ENCODE measurements at regions not wholly inside any gene's neighbourhood (a gene's known extent, or its start where the extent isn't known, plus 50 kb on each side); places are given as distances from the start of the nearest gene placed in this dataset.

DNA sequence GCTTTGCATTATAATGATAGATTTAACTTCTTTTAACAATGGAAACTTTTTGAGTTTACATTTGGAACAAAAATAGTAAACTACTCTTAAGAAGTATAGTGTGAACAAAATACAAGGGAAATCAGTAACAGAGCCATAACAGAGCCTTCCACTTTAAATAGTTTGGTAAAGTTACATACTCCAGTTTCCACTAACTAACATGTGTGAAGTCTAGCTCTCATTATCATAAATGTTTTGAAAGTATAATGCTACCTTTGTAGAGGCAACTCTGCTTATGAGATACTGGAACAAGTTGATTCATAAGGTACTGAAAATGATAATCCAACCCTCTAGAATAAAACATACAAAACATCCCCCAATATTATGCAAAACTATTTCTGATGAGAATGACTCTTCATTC is 1155.1 kb upstream of the ADGRL2 start:
- no peaks in the 10 kb centered on the region for H3K36me3 ChIP-seq
- TF ChIP-seq, protein P1, sequence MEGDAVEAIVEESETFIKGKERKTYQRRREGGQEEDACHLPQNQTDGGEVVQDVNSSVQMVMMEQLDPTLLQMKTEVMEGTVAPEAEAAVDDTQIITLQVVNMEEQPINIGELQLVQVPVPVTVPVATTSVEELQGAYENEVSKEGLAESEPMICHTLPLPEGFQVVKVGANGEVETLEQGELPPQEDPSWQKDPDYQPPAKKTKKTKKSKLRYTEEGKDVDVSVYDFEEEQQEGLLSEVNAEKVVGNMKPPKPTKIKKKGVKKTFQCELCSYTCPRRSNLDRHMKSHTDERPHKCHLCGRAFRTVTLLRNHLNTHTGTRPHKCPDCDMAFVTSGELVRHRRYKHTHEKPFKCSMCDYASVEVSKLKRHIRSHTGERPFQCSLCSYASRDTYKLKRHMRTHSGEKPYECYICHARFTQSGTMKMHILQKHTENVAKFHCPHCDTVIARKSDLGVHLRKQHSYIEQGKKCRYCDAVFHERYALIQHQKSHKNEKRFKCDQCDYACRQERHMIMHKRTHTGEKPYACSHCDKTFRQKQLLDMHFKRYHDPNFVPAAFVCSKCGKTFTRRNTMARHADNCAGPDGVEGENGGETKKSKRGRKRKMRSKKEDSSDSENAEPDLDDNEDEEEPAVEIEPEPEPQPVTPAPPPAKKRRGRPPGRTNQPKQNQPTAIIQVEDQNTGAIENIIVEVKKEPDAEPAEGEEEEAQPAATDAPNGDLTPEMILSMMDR (IDR thresholded peaks at IDR 0.05): no peak
- no peak for TF ChIP-seq POLR2A (IDR thresholded peaks at IDR 0.05)
- intact Hi-C loops (cut with DNase I): no loop called here
- H3K27me3 ChIP-seq: no peaks in the 10 kb centered on the region
- ATAC-seq (no peak), DNase-seq (no peak)
- no peaks in the 10 kb centered on the region for H3K9me3 ChIP-seq
- peaks cover 0 to 10% (median 0%) of the 10 kb centered on the region in 4 donors for H3K4me1 ChIP-seq
- H3K27ac ChIP-seq: peak overlapping the region in 1 of 3 donors; percentile 2
- no peak overlapping the region for H3K4me3 ChIP-seq

DNA sequence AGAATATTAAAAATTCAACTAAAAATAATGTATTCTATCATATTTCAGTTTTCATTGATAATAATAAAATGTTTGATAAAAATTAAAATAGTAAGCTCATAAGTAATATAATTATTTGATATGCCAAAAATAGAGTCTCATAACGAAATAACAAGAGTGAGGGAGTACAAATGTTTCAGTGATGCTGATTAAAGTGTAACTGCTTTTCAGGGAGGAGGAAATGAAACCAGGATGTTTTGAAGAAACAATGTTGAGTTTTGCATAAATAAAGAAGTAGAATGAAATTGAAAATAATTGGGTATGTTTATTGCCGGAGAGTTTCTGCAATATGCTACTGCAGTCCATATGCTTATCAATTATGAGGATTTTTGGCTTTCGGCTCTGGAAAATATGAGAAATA is 1159.8 kb upstream of the ADGRL2 start:
- intact Hi-C loops (cut with DNase I): no loop called here
- Histone ChIP-seq H3K9me3 (no peaks in the 10 kb centered on the region), H3K27ac (no peak overlapping the region), H3K36me3 (no peaks in the 10 kb centered on the region), H3K27me3 (no peaks in the 10 kb centered on the region), H3K4me3 (no peak overlapping the region), H3K4me1 (peaks cover 0 to 4% (median 0%) of the 10 kb centered on the region in 4 donors)
- ATAC-seq (no peak), DNase-seq (no peak)
- no peak for TF ChIP-seq POLR2A (IDR thresholded peaks at IDR 0.05)
- WGBS (ENCODE audit: insufficient coverage, low coverage, low lambda C conversion rate, missing lambda C conversion rate): 77% methylated on average over 3 of the region's 3 CpGs

DNA sequence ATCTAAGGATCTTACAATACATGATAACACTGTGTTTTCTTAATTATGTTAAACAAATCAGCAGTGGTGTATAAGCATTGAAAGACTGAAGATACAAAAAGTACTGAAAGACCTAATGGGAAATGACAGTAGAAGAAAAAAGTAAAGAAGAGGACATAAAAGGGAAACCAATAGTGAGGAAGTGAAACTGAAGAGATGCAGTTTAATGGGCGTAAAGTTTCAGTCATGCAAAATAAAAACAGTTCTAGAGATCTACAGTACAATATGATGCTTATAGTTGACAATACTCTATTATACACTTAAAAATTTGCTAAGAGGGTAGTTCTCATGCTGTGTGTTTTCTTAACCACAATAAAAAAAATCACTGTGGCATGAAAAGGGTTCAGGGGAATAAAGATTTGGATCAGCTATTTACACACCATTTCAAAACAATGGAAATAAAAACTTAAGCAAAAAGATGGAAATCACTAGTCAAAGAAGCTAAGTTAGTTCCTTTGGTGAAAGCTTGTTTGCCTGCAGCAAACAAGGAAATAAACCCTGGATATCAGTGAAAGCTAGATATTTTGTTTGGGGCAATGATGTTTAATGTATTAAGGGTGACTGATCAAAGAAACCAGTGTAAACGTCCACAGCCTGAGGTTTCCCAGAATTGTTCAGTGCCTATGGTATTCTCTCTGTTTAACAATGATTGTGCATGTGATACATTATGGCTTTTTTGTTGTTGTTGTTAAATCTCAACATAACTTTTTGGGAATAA is 1160.8 kb upstream of the ADGRL2 start:
- 55% methylated on average over 2 of the region's 2 CpGs for WGBS (ENCODE audit: insufficient coverage, low coverage, low lambda C conversion rate, missing lambda C conversion rate)
- H3K4me3 ChIP-seq: no peak overlapping the region
- H3K27ac ChIP-seq: no peak overlapping the region
- H3K4me1 ChIP-seq: no peaks in the 10 kb centered on the region
- no peaks in the 10 kb centered on the region for H3K9me3 ChIP-seq
- DNase-seq (no peak), ATAC-seq (peak in 1 of 4 donors; percentile 85)
- no peak for TF ChIP-seq POLR2A (IDR thresholded peaks at IDR 0.05)
- TF ChIP-seq, protein P1 (IDR thresholded peaks at IDR 0.05): no peak
- no peaks in the 10 kb centered on the region for H3K27me3 ChIP-seq
- no peaks in the 10 kb centered on the region for H3K36me3 ChIP-seq
- intact Hi-C loops (cut with DNase I): no loop called here

DNA sequence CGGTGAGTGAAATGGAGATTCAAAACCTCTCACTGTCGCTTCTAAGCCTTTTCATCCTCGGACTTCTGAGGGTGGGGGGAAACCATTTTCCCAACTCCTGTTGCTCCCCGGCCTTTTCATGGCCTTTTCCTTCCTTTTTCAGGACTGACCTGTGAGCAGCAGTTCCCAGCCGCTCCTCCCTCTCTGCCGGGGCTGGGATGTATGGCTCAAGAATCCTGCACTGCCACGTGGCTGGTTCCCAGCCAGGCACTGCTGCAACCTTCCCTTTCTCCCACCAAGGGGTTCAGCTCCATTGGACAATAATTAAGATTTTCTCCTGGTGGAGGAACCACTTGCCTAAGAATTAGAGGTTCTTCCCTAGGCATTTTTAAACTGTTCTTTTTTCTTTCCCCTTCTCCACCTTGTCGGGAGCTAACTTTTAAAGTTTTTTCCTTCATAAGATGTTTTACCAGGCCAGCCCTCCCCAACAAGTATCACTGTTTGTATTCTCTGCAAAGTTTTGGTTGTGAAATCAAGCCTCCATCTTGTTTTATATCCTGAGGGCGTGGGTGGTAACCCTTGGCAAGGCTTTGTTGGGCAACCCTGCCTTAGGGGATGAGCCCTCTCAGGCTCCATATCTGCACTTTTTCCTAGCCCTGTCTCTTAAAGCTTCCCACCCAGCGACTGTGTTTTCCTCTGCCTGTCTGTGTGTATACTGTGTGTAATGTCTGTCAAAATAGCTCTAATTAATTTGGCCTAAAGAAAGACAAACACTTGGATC is 1166.6 kb upstream of the ADGRL2 start:
- intact Hi-C loops (cut with DNase I): no loop called here
- Histone ChIP-seq H3K4me3 (no peak overlapping the region), H3K27ac (no peak overlapping the region), H3K9me3 (no peaks in the 10 kb centered on the region), H3K36me3 (no peaks in the 10 kb centered on the region), H3K27me3 (no peaks in the 10 kb centered on the region), H3K4me1 (no peaks in the 10 kb centered on the region)
- TF ChIP-seq, protein P1 (IDR thresholded peaks at IDR 0.05): no peak
- TF ChIP-seq POLR2A (IDR thresholded peaks at IDR 0.05): no peak
- DNase-seq (no peak), ATAC-seq (no peak)
- 69% methylated on average over 10 of the region's 10 CpGs for WGBS (ENCODE audit: insufficient coverage, low coverage, low lambda C conversion rate, missing lambda C conversion rate)

DNA sequence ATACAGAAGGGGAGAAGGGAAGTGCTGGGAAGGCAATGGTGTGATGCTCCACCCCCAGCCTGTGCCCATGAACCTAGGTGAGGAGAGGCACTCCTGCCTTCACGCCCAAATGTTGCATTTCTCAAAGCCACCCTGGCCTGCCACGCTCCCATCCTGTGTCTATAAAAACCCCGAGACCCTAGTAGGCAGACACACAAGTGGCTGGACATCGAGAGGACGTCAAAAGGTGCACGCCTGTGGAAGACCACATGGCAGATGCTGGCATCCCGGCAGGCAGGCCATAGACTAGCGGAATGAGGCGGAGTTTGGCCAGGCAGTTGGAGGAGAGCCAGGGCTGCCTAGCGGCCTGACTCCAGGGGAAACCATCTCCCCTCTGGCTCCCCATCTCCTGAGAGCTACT is 1168.5 kb upstream of the ADGRL2 start:
- Histone ChIP-seq H3K27me3 (no peaks in the 10 kb centered on the region), H3K4me3 (no peak overlapping the region), H3K27ac (no peak overlapping the region), H3K9me3 (no peaks in the 10 kb centered on the region), H3K36me3 (no peaks in the 10 kb centered on the region), H3K4me1 (no peaks in the 10 kb centered on the region)
- no peak for TF ChIP-seq POLR2A (IDR thresholded peaks at IDR 0.05)
- TF ChIP-seq, protein P1 (IDR thresholded peaks at IDR 0.05): no peak
- DNase-seq: peak in 1 of 3 donors; percentile 51
- ATAC-seq: no peak
- 73% methylated on average over 3 of the region's 10 CpGs for WGBS (ENCODE audit: insufficient coverage, low coverage, low lambda C conversion rate, missing lambda C conversion rate)
- intact Hi-C loops (cut with DNase I): no loop called here

Measured in right lobe of liver (tissue), 6 donors.